ENCODE measurements at regions not wholly inside any gene's neighbourhood (a gene's known extent, or its start where the extent isn't known, plus 50 kb on each side); places are given as distances from the start of the nearest gene placed in this dataset.
"Not testable (repeated sequence)": the region's sequence is repeated elsewhere in the genome, so short reads cannot be mapped to it uniquely, and the experiment has no call there.

GRCh38 chr3:110576960-110577359 is 494.7 kb upstream of the NECTIN3 start:
- no peak for DNase-seq

GRCh38 chr3:110577854-110578253 is 493.8 kb upstream of the NECTIN3 start:
- no peak for DNase-seq

- no peak for DNase-seq
These were observed 491.6 kb upstream of the NECTIN3 start for GRCh38 chr3:110579840-110580550.

- no peak for DNase-seq
These were observed 488.2 kb upstream of the NECTIN3 start for GRCh38 chr3:110583373-110583935.

GRCh38 chr3:110588906-110589305 is 482.7 kb upstream of the NECTIN3 start:
- DNase-seq: no peak

GRCh38 chr3:110589341-110589740 is 482.3 kb upstream of the NECTIN3 start:
- no peak for DNase-seq

GRCh38 chr3:110593749-110594148 is 477.9 kb upstream of the NECTIN3 start:
- no peak for DNase-seq

- no peak for DNase-seq
These were observed 472.6 kb upstream of the NECTIN3 start for GRCh38 chr3:110598847-110599490.

- no peak for DNase-seq
These were observed 463.1 kb upstream of the NECTIN3 start for GRCh38 chr3:110608566-110608965.

GRCh38 chr3:110612045-110612444 is 459.6 kb upstream of the NECTIN3 start:
- no peak for DNase-seq

- no peak for DNase-seq
These were observed 457.4 kb upstream of the NECTIN3 start for GRCh38 chr3:110614186-110614585.

GRCh38 chr3:110615454-110615853 is 456.2 kb upstream of the NECTIN3 start:
- no peak for DNase-seq

GRCh38 chr3:110618512-110619226 is 452.9 kb upstream of the NECTIN3 start:
- DNase-seq: no peak

GRCh38 chr3:110620118-110620517 is 451.5 kb upstream of the NECTIN3 start:
- DNase-seq: no peak

- DNase-seq: no peak
These were observed 448.0 kb upstream of the NECTIN3 start for GRCh38 chr3:110623571-110623970.

GRCh38 chr3:110624576-110624975 is 447.0 kb upstream of the NECTIN3 start:
- no peak for DNase-seq

GRCh38 chr3:110625201-110625747 is 446.3 kb upstream of the NECTIN3 start:
- no peak for DNase-seq

- not testable (repeated sequence) for DNase-seq
These were observed 444.9 kb upstream of the NECTIN3 start for GRCh38 chr3:110626652-110627111.

GRCh38 chr3:110628650-110629301 is 442.8 kb upstream of the NECTIN3 start:
- DNase-seq: no peak

GRCh38 chr3:110629917-110630316 is 441.7 kb upstream of the NECTIN3 start:
- DNase-seq: no peak

GRCh38 chr3:110644203-110644602 is 427.4 kb upstream of the NECTIN3 start:
- DNase-seq: no peak

GRCh38 chr3:110646055-110646454 is 425.6 kb upstream of the NECTIN3 start:
- DNase-seq: no peak

- no peak for DNase-seq
These were observed 425.1 kb upstream of the NECTIN3 start for GRCh38 chr3:110646496-110646895.

All from NCI-H524 treated with DMSO at 0.1 percent for 48 hours (cell line).